Eye (tissue), 1 donor: ENCODE measurements at regions not wholly inside any gene's neighbourhood (a gene's known extent, or its start where the extent isn't known, plus 50 kb on each side); places are given as distances from the start of the nearest gene placed in this dataset.
"Not testable (repeated sequence)": the region's sequence is repeated elsewhere in the genome, so short reads cannot be mapped to it uniquely, and the experiment has no call there.

ENCODE experiments used
- DNase-seq: peaks from one replicate; pipeline ENCODE4 v3.0.0-alpha.2; 2015

- DNase-seq, result not testable (repeated sequence)
Observed at GRCh38 chr15:39261397-39262183, 319.3 kb upstream of the THBS1 start.

- DNase-seq, result not testable (repeated sequence)
Observed at GRCh38 chr15:39262995-39263772, 317.7 kb upstream of the THBS1 start.

GRCh38 chr15:39265261-39265660, 315.6 kb upstream of the THBS1 start:
- DNase-seq, result no peak

- no peak for DNase-seq
Observed at GRCh38 chr15:39266890-39267289, 314.0 kb upstream of the THBS1 start.

GRCh38 chr15:39267685-39268084, 313.2 kb upstream of the THBS1 start:
- DNase-seq, result no peak

GRCh38 chr15:39269352-39269751, 311.5 kb upstream of the THBS1 start:
- no peak for DNase-seq

GRCh38 chr15:39269821-39270220, 311.1 kb upstream of the THBS1 start:
- no peak for DNase-seq

GRCh38 chr15:39270221-39270855, 310.5 kb upstream of the THBS1 start:
- DNase-seq, result no peak

- DNase-seq, result no peak
Observed at GRCh38 chr15:39270934-39271333, 309.9 kb upstream of the THBS1 start.

GRCh38 chr15:39272901-39273300, 308.0 kb upstream of the THBS1 start:
- no peak for DNase-seq

GRCh38 chr15:39273717-39274411, 307.0 kb upstream of the THBS1 start:
- DNase-seq, result no peak

GRCh38 chr15:39275066-39275465, 305.8 kb upstream of the THBS1 start:
- DNase-seq, result no peak

- no peak for DNase-seq
Observed at GRCh38 chr15:39279311-39279710, 301.6 kb upstream of the THBS1 start.

GRCh38 chr15:39281094-39281493, 299.8 kb upstream of the THBS1 start:
- no peak for DNase-seq

GRCh38 chr15:39282663-39283208, 298.1 kb upstream of the THBS1 start:
- DNase-seq, result no peak

GRCh38 chr15:39283531-39283930, 297.3 kb upstream of the THBS1 start:
- no peak for DNase-seq

- DNase-seq, result no peak
Observed at GRCh38 chr15:39285071-39285470, 295.8 kb upstream of the THBS1 start.

- DNase-seq, result no peak
Observed at GRCh38 chr15:39285663-39286062, 295.2 kb upstream of the THBS1 start.

- no peak for DNase-seq
Observed at GRCh38 chr15:39286706-39287105, 294.2 kb upstream of the THBS1 start.

- no peak for DNase-seq
Observed at GRCh38 chr15:39287322-39288195, 293.3 kb upstream of the THBS1 start.

GRCh38 chr15:39290711-39291435, 290.0 kb upstream of the THBS1 start:
- DNase-seq, result no peak
